ENCODE measurements at regions not wholly inside any gene's neighbourhood (a gene's known extent, or its start where the extent isn't known, plus 50 kb on each side); places are given as distances from the start of the nearest gene placed in this dataset.

DNA sequence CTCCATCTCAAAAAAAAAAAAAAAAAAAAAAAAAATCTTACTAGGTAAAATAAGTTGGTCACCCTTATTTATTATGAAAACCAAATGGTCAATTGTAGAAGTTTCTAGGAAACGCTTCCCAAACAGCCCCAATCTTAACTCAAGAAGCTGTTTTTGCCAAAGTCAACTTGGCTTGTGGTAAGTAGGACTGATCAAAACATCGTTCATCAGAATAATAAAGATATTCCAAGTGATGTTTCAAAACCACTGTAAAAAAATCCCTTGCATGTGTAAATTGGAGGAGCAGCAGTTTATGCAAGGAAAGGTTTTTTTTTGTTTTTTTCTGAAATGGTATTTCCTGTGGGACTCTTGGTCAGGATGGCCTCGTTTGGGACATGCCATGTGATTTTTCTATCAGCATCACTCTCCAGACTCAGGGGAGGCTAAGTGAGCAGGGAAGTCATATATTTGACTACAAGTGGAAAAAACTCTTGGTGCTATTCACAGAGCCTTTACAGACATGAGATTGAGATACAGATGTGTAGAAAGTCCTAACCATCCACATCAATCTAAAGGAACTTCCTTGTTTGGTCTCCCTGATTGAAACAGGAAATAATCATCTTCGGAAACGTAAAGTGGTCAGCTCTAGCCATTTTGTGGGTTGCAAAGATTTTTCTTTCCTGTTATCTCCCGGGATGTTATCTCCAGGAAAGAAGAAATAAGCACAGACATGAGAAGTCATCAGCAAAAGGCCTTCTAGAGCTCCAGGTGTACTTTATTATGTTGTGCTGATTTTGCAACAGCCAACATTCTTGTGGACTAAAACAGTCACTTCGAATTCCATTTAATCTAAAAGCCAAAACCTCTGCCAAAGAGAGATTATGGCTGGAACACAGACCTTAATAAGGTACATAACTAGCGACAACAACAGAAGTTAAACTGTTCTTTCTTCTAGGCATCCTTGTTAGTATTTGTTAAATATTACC is 177.8 kb downstream of the EDN1 start:
- TF ChIP-seq, protein P1, sequence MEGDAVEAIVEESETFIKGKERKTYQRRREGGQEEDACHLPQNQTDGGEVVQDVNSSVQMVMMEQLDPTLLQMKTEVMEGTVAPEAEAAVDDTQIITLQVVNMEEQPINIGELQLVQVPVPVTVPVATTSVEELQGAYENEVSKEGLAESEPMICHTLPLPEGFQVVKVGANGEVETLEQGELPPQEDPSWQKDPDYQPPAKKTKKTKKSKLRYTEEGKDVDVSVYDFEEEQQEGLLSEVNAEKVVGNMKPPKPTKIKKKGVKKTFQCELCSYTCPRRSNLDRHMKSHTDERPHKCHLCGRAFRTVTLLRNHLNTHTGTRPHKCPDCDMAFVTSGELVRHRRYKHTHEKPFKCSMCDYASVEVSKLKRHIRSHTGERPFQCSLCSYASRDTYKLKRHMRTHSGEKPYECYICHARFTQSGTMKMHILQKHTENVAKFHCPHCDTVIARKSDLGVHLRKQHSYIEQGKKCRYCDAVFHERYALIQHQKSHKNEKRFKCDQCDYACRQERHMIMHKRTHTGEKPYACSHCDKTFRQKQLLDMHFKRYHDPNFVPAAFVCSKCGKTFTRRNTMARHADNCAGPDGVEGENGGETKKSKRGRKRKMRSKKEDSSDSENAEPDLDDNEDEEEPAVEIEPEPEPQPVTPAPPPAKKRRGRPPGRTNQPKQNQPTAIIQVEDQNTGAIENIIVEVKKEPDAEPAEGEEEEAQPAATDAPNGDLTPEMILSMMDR (conservative IDR thresholded peaks at IDR 0.05), result no peak
- TF ChIP-seq ZFX (IDR thresholded peaks at IDR 0.05), result no peak

Measured in C4-2B (cell line).